ENCODE measurements at regions not wholly inside any gene's neighbourhood (a gene's known extent, or its start where the extent isn't known, plus 50 kb on each side); places are given as distances from the start of the nearest gene placed in this dataset.

- TF ChIP-seq POLR2A (IDR thresholded peaks at IDR 0.05) (no peak), CTCF (IDR thresholded peaks at IDR 0.05) (no peak)
These were observed 78.3 kb upstream of the RPL38 start for GRCh38 chr17:74125156-74125555.

Measured in breast epithelium (tissue), 3 donors.